Gastroesophageal sphincter (tissue), 4 donors: ENCODE measurements at regions not wholly inside any gene's neighbourhood (a gene's known extent, or its start where the extent isn't known, plus 50 kb on each side); places are given as distances from the start of the nearest gene placed in this dataset.

Experiments
- ATAC-seq: fragments of 150-250 bp; one replicate; pipeline ENCODE4 v1.9.1; 2016; ENCODE audit warnings: mild to moderate bottlenecking, moderate library complexity
- H3K27ac ChIP-seq, 4 donors: fragments of 200-600 bp; sonication (generic) in 3 of 4; 1 replicate in 3 of 4; 2 replicates in 1 of 4; pipeline ENCODE4 v1.5.1; 2016 to 2019
- H3K27me3 ChIP-seq: fragments of 200-600 bp; sonication (generic); one replicate; pipeline ENCODE4 v1.5.1; 2019
- H3K36me3 ChIP-seq, 2 donors: fragments of 200-600 bp; sonication (generic); one replicate each; pipeline ENCODE4 v1.5.1; 2019; ENCODE audit warnings: control low read depth in 1 of 2
- H3K4me1 ChIP-seq, 3 donors: fragments of 200-600 bp; sonication (generic); 1 replicate in 2 of 3; 2 replicates in 1 of 3; pipeline ENCODE4 v1.5.1; 2016 to 2019; ENCODE audit warnings: control low read depth in 2 of 3
- H3K4me3 ChIP-seq, 2 donors: fragments of 200-600 bp; sonication (generic); one replicate each; pipeline ENCODE4 v1.5.1; 2019; ENCODE audit warnings: mild to moderate bottlenecking in 1 of 2, moderate library complexity in 1 of 2
- H3K9me3 ChIP-seq, 3 donors: fragments of 200-600 bp; sonication (generic); one replicate each; pipeline ENCODE4 v1.5.1; 2017 to 2019; ENCODE audit warnings: control low read depth in 2 of 3
- EP300 ChIP-seq: sonication (generic); formaldehyde crosslinking; IDR thresholded peaks from one replicate; pipeline ENCODE4 v1.6.1; 2017; ENCODE audit warnings: antibody characterized with exemption, mild to moderate bottlenecking
- POLR2A ChIP-seq, 2 donors: fragments of 450-650 bp; IDR thresholded peaks; one replicate each; pipeline ENCODE4 v1.6.1; 2017; ENCODE audit warnings: antibody characterized with exemption in 2 of 2, mild to moderate bottlenecking in 2 of 2, moderate library complexity in 1 of 2
- POLR2AphosphoS5 ChIP-seq: sonication (generic); formaldehyde crosslinking; IDR thresholded peaks from one replicate; pipeline ENCODE4 v1.6.1; 2017; ENCODE audit warnings: antibody characterized with exemption
- WGBS, 2 donors: methylation state at CpG; one replicate each; pipeline ENCODE4 v1.1.5; 2018; ENCODE audit warnings: low coverage in 1 of 2; 5-methylcytosine and 5-hydroxymethylcytosine counted together
- TF ChIP-seq, protein P1 (sequence below), 4 experiments: fragments of 200-600 bp in 2 of 4; fragments of 450-650 bp in 2 of 4; sonication (generic) in 1 of 4; IDR thresholded peaks; one replicate each; pipeline ENCODE4 v1.5.1; 2017 to 2019; ENCODE audit warnings: antibody characterized with exemption in 4 of 4, mild to moderate bottlenecking in 2 of 4, moderate library complexity in 2 of 4

- Histone ChIP-seq H3K9me3 (peaks cover 0 to 7% (median 0%) of the 10 kb centered on the region in 3 donors), H3K27ac (no peak overlapping the region), H3K36me3 (no peaks in the 10 kb centered on the region), H3K4me1 (peaks cover 0 to 11% (median 7%) of the 10 kb centered on the region in 3 donors), H3K27me3 (no peaks in the 10 kb centered on the region), H3K4me3 (no peak overlapping the region)
- no peak for ATAC-seq
- WGBS, 2 donors: 10 to 15% methylated on average over 1 of the region's 1 CpG
- no peak for TF ChIP-seq POLR2AphosphoS5
- no peak for TF ChIP-seq POLR2A (IDR thresholded peaks at IDR 0.05)
These were observed 281.2 kb downstream of the QDPR start for GRCh38 chr4:17230727-17231126.

DNA sequence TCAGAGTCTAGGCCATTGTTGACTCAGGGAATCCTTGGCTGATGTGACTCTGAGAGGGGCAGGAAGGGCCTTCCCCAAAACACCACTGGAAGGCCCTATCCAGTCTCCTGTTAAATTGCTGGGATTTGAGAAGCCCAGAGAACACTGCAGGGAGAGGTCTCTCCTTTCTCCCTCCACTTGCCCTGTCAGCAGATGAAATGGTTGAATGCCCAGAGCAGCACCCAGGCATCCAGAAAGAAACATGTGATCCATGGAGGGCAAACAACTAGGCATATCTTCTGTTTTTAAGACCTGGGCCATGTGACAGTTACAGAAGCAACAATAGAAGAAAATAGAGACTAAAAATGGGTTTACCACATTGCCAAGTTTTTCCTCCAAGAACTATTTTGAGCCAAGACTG is 291.1 kb downstream of the QDPR start:
- ATAC-seq: no peak

DNA sequence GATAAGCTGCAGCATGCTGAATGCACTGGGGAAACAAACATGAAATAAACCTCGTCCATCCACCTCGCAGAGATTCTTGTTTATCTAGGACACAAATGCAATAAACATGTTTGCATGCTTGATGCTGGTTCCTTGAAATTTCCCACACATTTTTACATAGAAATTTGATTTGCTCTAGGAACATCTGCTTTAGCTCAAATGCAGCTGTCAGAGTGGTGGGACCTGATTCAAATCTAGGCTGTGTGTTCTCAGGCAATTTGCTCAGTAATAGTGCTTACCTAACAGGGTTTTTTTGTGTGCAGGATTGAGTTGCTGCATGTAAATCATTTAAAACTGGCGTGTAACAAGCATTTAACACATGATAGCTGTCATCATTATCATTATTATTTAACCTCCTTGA is 293.1 kb downstream of the QDPR start:
- no peaks in the 10 kb centered on the region for H3K4me1 ChIP-seq
- H3K36me3 ChIP-seq: no peaks in the 10 kb centered on the region
- H3K9me3 ChIP-seq: peaks cover 0 to 10% (median 0%) of the 10 kb centered on the region in 3 donors
- TF ChIP-seq EP300: no peak
- no peak for TF ChIP-seq POLR2A (IDR thresholded peaks at IDR 0.05)
- TF ChIP-seq POLR2AphosphoS5: no peak
- TF ChIP-seq, protein P1, sequence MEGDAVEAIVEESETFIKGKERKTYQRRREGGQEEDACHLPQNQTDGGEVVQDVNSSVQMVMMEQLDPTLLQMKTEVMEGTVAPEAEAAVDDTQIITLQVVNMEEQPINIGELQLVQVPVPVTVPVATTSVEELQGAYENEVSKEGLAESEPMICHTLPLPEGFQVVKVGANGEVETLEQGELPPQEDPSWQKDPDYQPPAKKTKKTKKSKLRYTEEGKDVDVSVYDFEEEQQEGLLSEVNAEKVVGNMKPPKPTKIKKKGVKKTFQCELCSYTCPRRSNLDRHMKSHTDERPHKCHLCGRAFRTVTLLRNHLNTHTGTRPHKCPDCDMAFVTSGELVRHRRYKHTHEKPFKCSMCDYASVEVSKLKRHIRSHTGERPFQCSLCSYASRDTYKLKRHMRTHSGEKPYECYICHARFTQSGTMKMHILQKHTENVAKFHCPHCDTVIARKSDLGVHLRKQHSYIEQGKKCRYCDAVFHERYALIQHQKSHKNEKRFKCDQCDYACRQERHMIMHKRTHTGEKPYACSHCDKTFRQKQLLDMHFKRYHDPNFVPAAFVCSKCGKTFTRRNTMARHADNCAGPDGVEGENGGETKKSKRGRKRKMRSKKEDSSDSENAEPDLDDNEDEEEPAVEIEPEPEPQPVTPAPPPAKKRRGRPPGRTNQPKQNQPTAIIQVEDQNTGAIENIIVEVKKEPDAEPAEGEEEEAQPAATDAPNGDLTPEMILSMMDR (IDR thresholded peaks at IDR 0.05): no peak
- H3K27ac ChIP-seq: no peak overlapping the region
- ATAC-seq: no peak
- H3K27me3 ChIP-seq: no peaks in the 10 kb centered on the region
- H3K4me3 ChIP-seq: no peak overlapping the region
- 72 to 86% methylated on average over 3 of the region's 3 CpGs for WGBS, 2 donors

More for the DNA sequence above, 291.1 kb downstream of the QDPR start:
- Histone ChIP-seq H3K4me1 (no peaks in the 10 kb centered on the region), H3K4me3 (no peak overlapping the region), H3K27me3 (no peaks in the 10 kb centered on the region), H3K27ac (no peak overlapping the region), H3K36me3 (no peaks in the 10 kb centered on the region), H3K9me3 (peaks cover 0 to 10% (median 0%) of the 10 kb centered on the region in 3 donors)
- TF ChIP-seq, protein P1 (IDR thresholded peaks at IDR 0.05): no peak
- TF ChIP-seq EP300: no peak
- no peak for TF ChIP-seq POLR2AphosphoS5
- no peak for TF ChIP-seq POLR2A (IDR thresholded peaks at IDR 0.05)

DNA sequence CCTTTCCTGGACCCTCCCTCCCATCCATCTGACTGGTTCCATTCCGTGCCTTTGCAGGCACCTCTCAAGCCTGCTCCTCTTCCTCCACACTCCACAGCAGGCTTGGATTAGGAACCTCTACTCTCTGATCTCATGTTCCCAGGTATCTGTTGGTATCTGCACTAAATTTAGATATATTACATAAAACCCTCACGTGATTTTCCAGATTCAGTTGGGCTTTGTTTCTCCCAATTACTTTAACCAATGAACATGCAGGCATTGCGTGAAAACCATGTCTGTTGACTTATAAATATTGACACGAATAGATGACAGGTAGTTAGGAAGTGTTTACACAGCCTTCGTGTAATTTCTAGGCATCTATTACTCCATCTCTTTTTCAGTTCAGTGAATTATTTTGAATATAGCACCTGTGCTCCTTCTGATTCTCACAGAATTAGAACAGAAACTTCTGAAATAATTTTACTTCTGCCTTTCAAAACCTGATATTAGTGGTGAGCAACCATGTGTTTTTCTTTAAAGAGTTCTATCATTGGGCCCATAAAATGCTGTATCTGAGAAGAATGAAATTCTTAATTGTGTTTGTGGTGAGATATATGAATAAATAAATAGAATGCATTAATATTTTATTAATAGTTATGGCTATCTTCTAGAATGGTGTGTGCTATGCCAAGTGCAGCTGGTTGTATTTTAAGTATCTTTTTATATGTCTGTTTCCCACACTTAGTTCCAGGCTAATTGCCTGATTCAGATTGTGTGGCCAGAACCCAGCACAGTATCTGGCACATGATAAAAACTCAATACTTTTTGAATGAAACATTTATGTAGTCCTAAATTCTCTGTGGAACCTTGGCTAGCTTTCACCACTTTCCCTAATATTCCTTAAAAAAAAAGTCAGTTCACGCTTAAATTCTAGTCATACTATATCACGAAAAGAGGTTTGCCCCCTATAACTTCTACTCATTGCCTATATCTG is 304.8 kb downstream of the QDPR start:
- Histone ChIP-seq H3K9me3 (no peaks in the 10 kb centered on the region), H3K36me3 (no peaks in the 10 kb centered on the region), H3K4me1 (peaks cover 0 to 10% (median 0%) of the 10 kb centered on the region in 3 donors), H3K4me3 (no peak overlapping the region), H3K27me3 (no peaks in the 10 kb centered on the region), H3K27ac (no peak overlapping the region)
- WGBS, 2 donors: 52 to 63% methylated on average over 7 of the region's 7 CpGs
- ATAC-seq: no peak
- TF ChIP-seq POLR2AphosphoS5 (no peak), EP300 (no peak), POLR2A (IDR thresholded peaks at IDR 0.05) (no peak)
- TF ChIP-seq, protein P1 (IDR thresholded peaks at IDR 0.05): no peak

DNA sequence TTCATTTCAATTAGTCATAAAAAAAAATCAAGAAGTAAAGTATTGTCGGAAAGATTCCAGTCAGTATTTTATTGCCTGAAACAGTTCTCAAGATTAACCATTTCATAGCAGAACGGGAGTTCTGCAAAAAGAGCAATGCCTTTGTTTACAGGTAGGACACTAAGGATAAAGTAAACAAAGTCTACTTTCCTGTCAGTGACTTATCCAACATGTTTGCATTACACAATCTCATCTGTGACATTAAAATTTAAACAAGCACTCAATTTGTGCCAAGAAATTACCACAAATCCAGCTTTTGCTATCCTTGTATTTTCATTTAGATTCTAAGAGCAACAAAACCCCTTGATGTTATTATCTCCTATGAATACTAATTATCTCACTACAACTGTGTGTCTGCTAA is 306.5 kb upstream of the LDB2 start:
- 8% methylated on average over 2 of the region's 2 CpGs for WGBS, 2 donors
- Histone ChIP-seq H3K27me3 (no peaks in the 10 kb centered on the region), H3K36me3 (no peaks in the 10 kb centered on the region), H3K4me3 (no peak overlapping the region), H3K27ac (no peak overlapping the region), H3K4me1 (peaks cover 0 to 10% (median 0%) of the 10 kb centered on the region in 3 donors), H3K9me3 (no peaks in the 10 kb centered on the region)
- ATAC-seq: no peak
- TF ChIP-seq EP300 (no peak), POLR2AphosphoS5 (no peak), POLR2A (IDR thresholded peaks at IDR 0.05) (no peak)
- TF ChIP-seq, protein P1 (IDR thresholded peaks at IDR 0.05): no peak
